Fibroblast of lung (primary cell): ENCODE measurements at regions not wholly inside any gene's neighbourhood (a gene's known extent, or its start where the extent isn't known, plus 50 kb on each side); places are given as distances from the start of the nearest gene placed in this dataset.

ENCODE experiments used
- DNase-seq, 2 donors: peaks; one replicate each; pipeline versions ENCODE4 v3.0.0 to v3.0.0-alpha.2; 2010; ENCODE audit warnings: low read depth in 2 of 2
- H2AFZ ChIP-seq: 2 replicates; pipeline ENCODE4 v1.5.1; 2012; ENCODE audit warnings: low read length, control low read depth, inconsistent platforms
- H3K27ac ChIP-seq: 2 replicates; pipeline ENCODE4 v1.5.1; 2011; ENCODE audit warnings: low read length, control low read depth; ENCODE audit not compliant: insufficient read depth
- H3K27me3 ChIP-seq: 2 replicates; pipeline ENCODE4 v1.5.1; 2011; ENCODE audit warnings: mild to moderate bottlenecking, low read length; ENCODE audit not compliant: control insufficient read depth, insufficient read depth
- H3K36me3 ChIP-seq: 2 replicates; pipeline ENCODE4 v1.5.1; 2011; ENCODE audit warnings: low read length; ENCODE audit not compliant: control insufficient read depth, insufficient read depth
- H3K4me1 ChIP-seq: 2 replicates; pipeline ENCODE4 v1.5.1; 2011; ENCODE audit warnings: low read length; ENCODE audit not compliant: control insufficient read depth, insufficient read depth; ENCODE audit errors: extremely low read depth
- H3K4me2 ChIP-seq: 2 replicates; pipeline ENCODE4 v1.5.1; 2011; ENCODE audit warnings: low read length, control low read depth; ENCODE audit not compliant: insufficient read depth; ENCODE audit errors: extremely low read depth
- H3K4me3 ChIP-seq, 4 experiments: fragments of 200-600 bp in 1 of 4; sonication (generic) in 1 of 4; replicated peaks in 1 of 4; 2 replicates each; pipeline ENCODE4 v1.5.1; 2011 to 2016; ENCODE audit warnings: low read length in 4 of 4, low read depth in 3 of 4, mild to moderate bottlenecking in 3 of 4, control low read depth in 2 of 4, inconsistent platforms in 1 of 4, mixed read lengths in 1 of 4; ENCODE audit not compliant: insufficient read depth in 1 of 4; ENCODE audit errors: control extremely low read depth in 1 of 4
- H3K79me2 ChIP-seq: 2 replicates; pipeline ENCODE4 v1.5.1; 2012; ENCODE audit warnings: mild to moderate bottlenecking, low read length, inconsistent platforms; ENCODE audit not compliant: control insufficient read depth, insufficient read depth
- H3K9ac ChIP-seq: 2 replicates; pipeline ENCODE4 v1.5.1; 2011; ENCODE audit warnings: mild to moderate bottlenecking, low read length, control low read depth; ENCODE audit not compliant: insufficient read depth
- H3K9me3 ChIP-seq: 2 replicates; pipeline ENCODE4 v1.5.1; 2012; ENCODE audit warnings: low read depth, low read length; ENCODE audit not compliant: control insufficient read depth, insufficient read depth
- H4K20me1 ChIP-seq: 2 replicates; pipeline ENCODE4 v1.5.1; 2011; ENCODE audit warnings: low read length; ENCODE audit not compliant: control insufficient read depth, insufficient read depth; ENCODE audit errors: extremely low read depth
- EZH2 ChIP-seq: IDR thresholded peaks from 2 replicates; pipeline ENCODE4 v1.5.1; 2012; ENCODE audit warnings: low read length, control low read depth, mild to moderate bottlenecking; ENCODE audit errors: missing control alignments
- TF ChIP-seq, protein P1 (sequence below), 2 donors: IDR thresholded peaks in 1 of 2; conservative IDR thresholded peaks in 1 of 2; 1 replicate in 1 of 2; 2 replicates in 1 of 2; pipeline ENCODE4 v1.5.1; 2011 to 2012; ENCODE audit warnings: low read length in 2 of 2, control low read depth in 1 of 2, inconsistent platforms in 1 of 2, low read depth in 1 of 2, mild to moderate bottlenecking in 1 of 2

DNA sequence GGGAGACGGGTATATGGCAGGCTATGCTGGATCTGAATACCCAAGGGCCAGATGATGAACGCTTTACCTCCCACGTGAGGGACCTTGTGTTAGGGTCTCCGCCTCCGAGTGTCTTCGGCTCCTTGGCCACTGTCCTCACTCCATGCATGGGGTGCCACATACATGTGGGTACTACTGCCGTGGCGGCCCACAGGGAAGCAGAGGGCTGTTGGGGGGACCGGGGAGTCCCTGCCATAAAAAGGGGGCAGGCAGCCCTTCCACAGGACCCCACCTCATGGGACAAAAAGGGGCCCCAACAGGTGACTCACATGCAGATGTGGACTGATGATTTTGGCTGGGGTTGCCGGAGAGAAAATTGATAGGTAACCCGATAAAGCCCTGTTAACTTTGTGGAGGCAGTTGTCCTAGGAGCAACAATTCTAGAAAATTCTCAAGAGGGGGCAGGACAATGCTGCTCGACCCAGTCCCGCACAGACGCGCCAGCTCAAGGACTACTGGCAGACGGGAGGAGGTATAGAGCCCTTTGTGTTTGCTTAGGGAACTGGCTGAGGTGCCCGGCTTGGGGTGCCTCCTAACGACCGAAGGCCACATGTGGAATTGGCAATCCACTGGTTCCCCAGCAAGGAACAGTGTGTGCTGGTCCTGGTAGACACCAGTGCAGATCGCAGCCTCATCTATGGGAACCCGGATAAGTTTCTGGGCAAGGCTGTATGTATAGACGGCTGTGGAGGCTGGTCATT lies 695.7 kb upstream of the AGA start:
- H3K9me3 ChIP-seq: no peaks in the 10 kb centered on the region
- no peak overlapping the region for H3K27ac ChIP-seq
- H3K4me1 ChIP-seq: no peaks in the 10 kb centered on the region
- no peak overlapping the region for H3K9ac ChIP-seq
- DNase-seq: no peak
- H3K4me2 ChIP-seq: no peak overlapping the region
- no peaks in the 10 kb centered on the region for H4K20me1 ChIP-seq
- no peaks in the 10 kb centered on the region for H3K79me2 ChIP-seq
- H2AFZ ChIP-seq: no peak overlapping the region
- no peak overlapping the region for H3K4me3 ChIP-seq
- TF ChIP-seq EZH2: no peak
- TF ChIP-seq, protein P1, sequence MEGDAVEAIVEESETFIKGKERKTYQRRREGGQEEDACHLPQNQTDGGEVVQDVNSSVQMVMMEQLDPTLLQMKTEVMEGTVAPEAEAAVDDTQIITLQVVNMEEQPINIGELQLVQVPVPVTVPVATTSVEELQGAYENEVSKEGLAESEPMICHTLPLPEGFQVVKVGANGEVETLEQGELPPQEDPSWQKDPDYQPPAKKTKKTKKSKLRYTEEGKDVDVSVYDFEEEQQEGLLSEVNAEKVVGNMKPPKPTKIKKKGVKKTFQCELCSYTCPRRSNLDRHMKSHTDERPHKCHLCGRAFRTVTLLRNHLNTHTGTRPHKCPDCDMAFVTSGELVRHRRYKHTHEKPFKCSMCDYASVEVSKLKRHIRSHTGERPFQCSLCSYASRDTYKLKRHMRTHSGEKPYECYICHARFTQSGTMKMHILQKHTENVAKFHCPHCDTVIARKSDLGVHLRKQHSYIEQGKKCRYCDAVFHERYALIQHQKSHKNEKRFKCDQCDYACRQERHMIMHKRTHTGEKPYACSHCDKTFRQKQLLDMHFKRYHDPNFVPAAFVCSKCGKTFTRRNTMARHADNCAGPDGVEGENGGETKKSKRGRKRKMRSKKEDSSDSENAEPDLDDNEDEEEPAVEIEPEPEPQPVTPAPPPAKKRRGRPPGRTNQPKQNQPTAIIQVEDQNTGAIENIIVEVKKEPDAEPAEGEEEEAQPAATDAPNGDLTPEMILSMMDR (conservative IDR thresholded peaks at IDR 0.05 in 1 of 2, IDR thresholded peaks at IDR 0.05 in 1 of 2; ENCODE audit: low read depth in 1 of 2, low read length in 2 of 2): no peak
- no peaks in the 10 kb centered on the region for H3K27me3 ChIP-seq
- no peaks in the 10 kb centered on the region for H3K36me3 ChIP-seq

DNA sequence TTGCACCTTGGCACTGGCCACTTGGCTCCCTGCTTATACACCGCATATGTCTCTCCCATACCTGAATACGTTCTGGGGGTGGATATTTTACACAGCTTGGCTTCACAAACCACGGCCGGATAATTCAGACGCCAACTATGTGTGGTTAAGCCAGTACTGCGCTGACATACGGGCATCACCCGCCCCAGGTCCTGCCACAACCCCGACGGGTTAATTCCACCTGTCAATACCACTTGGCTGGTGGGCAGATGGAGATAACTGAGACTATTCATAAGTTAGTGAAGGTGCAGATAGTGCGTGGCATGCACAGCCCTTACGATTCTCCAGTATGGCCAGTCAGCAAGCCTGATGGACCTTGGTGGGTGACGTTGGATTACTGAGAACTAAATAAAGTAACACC lies 696.3 kb upstream of the AGA start:
- Histone ChIP-seq H3K79me2 (no peaks in the 10 kb centered on the region), H3K9ac (no peak overlapping the region), H3K4me1 (no peaks in the 10 kb centered on the region), H3K36me3 (no peaks in the 10 kb centered on the region), H4K20me1 (no peaks in the 10 kb centered on the region), H2AFZ (no peak overlapping the region), H3K4me2 (no peak overlapping the region), H3K27ac (no peak overlapping the region), H3K27me3 (no peaks in the 10 kb centered on the region), H3K4me3 (no peak overlapping the region), H3K9me3 (no peaks in the 10 kb centered on the region)
- TF ChIP-seq EZH2: no peak
- TF ChIP-seq, protein P1 (conservative IDR thresholded peaks at IDR 0.05 in 1 of 2, IDR thresholded peaks at IDR 0.05 in 1 of 2; ENCODE audit: low read depth in 1 of 2, low read length in 2 of 2): no peak
- no peak for DNase-seq

DNA sequence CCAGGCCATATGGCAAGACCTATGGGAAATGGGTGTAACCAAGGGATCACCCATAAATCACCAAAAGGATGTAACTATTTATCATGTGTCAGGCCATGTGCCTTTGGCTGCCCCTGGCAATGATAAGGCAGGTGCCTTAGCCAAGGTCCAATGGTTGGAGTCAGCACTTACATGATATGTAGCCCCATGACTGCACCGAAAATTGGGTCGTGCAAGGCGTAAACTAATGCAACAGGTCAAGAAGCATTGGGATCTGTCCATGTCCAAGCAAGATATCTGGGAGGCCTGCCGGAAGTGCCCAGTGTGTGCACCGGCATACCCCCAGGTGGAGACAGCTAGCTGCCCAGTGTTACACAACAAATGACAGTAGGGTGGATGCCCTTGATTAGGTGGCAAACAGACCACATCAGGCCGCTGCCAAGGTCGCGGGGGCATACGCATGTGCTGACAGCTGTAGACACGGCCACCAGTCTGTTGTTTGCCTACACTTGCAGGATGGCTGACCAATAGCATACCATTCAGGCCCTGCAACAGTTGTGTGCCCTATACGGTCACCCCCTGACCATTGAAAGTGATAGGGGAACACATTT lies 698.2 kb upstream of the AGA start:
- H3K9me3 ChIP-seq: no peaks in the 10 kb centered on the region
- H3K4me2 ChIP-seq: no peak overlapping the region
- H3K4me1 ChIP-seq: no peaks in the 10 kb centered on the region
- no peaks in the 10 kb centered on the region for H4K20me1 ChIP-seq
- H3K9ac ChIP-seq: no peak overlapping the region
- H3K79me2 ChIP-seq: no peaks in the 10 kb centered on the region
- DNase-seq: no peak
- H3K36me3 ChIP-seq: no peaks in the 10 kb centered on the region
- no peak overlapping the region for H3K27ac ChIP-seq
- H2AFZ ChIP-seq: no peak overlapping the region
- H3K4me3 ChIP-seq: no peak overlapping the region
- H3K27me3 ChIP-seq: no peaks in the 10 kb centered on the region
- TF ChIP-seq, protein P1 (conservative IDR thresholded peaks at IDR 0.05 in 1 of 2, IDR thresholded peaks at IDR 0.05 in 1 of 2; ENCODE audit: low read depth in 1 of 2, low read length in 2 of 2): no peak
- no peak for TF ChIP-seq EZH2
